ENCODE measurements at regions not wholly inside any gene's neighbourhood (a gene's known extent, or its start where the extent isn't known, plus 50 kb on each side); places are given as distances from the start of the nearest gene placed in this dataset.

GRCh38 chr12:30144777-30145683 is 361.3 kb upstream of the TMTC1 start:
- no peak for DNase-seq

GRCh38 chr12:30142301-30142700 is 358.6 kb upstream of the TMTC1 start:
- DNase-seq, result no peak

DNA sequence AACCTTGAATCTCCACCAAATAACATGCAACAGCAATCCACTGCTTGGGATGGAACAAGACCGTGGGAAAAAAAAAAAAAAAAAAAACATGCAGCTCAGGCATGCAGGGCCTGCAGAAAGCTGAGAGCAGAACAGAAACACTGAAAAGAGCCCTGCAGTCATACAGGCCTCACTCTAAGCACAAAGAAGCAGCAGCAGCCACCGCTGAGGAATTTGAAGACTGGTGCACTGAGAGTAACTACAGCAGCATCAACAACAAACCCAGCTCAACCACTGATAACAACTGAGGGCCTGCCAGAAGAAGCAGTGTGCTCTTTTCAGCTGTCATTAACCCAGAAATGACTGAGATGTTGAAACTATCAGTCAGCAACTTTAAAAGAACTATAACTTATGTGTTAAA is 354.7 kb upstream of the TMTC1 start:
- DNase-seq, result no peak

GRCh38 chr12:30136696-30137095 is 353.0 kb upstream of the TMTC1 start:
- DNase-seq, result no peak

- no peak for DNase-seq
Measured at GRCh38 chr12:30135776-30136175, 352.0 kb upstream of the TMTC1 start.

DNA sequence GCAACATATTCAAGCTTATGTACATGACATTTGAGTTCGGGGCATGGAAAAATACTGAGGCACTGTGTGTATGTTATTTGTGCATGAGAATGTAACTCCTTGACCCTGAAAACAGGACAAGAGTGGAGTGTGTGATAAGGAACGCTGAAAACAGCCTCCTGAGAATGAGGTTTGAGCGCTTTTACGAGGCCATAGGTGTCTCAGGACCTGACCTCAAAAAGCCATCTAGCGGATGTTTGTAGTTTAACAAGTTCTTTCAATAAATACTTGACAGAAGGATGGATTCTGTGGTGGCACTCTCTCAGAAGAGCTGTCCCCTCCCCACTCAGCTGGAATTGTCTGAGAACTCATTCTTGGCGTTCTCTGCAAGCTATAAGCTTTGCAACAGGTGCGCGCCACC is 350.5 kb upstream of the TMTC1 start:
- DNase-seq, result no peak

GRCh38 chr12:30126944-30127343 is 343.2 kb upstream of the TMTC1 start:
- no peak for DNase-seq

GRCh38 chr12:30120522-30120921 is 336.8 kb upstream of the TMTC1 start:
- no peak for DNase-seq

DNA sequence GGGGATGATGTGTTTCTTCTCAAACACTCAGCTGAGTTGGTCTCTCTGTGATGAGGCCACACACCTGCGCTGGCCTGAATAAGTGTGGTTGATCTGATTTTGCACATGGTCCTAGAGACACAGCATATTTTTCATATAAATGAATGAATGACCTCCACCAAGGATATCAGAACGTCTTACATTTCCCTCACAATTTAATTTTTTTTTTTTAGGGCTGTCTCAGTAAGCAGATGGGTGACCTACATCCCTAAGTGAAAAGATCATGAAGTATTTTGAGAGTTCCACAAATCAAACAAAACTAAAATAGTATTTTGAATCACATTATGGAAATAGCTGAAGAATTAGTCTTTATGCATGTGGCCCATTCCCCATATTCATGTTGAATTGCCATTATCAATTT is 333.7 kb upstream of the TMTC1 start:
- no peak for DNase-seq

DNA sequence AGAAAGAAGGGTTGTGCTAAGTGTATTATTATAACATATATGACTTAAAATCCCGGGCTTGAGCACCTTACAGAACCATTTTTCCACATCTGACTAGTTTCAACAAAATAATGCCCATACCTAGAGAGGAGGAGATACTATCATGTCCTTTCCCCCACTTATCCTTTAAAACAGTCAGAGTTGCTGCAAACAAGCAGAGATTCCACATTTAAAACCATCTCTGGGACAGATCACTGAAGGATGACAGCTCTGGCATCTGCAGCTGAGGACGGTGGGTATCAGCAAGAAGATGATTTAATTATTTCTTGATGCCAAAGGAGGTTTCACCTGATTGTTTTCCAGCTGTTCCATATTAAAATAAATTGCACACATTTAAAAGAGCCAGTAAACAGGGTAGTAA is 328.0 kb upstream of the TMTC1 start:
- DNase-seq, result no peak

- no peak for DNase-seq
Measured at GRCh38 chr12:30110958-30111586, 327.3 kb upstream of the TMTC1 start.

DNA sequence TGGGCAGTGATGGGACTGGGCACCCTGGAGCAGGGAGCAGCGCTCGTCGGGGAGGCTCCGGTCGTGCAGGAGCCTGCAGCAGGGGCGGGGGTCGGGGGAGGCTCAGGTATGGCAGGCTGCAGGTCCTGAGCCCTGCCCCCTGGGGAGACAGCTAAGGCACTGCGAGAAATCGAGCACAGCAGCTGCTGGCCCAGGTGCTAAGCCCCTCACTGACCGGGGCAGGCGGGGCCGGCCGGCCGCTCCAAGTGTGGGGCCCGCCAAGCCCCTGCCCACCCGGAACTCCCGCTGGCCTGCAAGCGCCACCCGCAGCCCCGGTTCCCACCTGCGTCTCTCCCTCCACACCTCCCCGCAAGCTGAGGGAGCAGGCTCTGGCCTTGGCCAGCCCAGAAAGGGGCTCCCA is 326.8 kb upstream of the TMTC1 start:
- DNase-seq, result no peak

GRCh38 chr12:30108666-30109065 is 324.9 kb upstream of the TMTC1 start:
- DNase-seq, result no peak

DNA sequence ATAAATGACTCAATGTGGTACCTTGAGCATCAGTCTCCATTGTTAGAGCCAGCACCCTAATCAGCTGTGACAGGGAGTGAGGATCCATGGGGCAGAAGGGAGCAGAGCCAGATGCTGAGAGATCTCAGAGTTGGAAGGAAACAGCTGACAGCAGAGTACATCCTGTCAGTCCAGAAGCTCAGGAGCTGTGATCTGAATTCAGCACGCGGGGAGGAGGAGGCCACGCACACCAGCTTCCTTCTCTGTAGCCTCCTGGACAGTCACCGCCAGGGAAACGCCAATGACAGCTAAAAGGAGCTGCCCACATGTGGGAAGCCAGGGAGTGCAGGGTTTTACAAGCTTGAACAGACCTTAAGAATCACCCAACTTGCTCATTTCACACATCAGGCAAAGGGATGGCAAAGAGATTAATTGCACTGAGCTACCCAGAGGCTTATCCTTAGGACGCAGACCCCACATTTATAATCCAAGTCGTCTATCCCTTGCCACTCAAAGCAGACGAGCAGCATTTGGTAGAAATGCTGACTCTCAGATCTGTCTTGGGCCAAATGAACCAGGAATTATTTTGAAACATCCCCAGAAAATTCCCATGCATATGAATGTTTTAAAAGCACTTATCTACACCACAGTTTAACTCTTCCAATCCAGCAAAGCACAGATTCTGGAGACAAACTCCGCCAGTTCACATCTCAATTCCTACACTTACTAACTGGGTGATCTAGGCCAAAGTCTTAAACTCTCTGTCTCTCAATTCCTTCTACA is 322.6 kb upstream of the TMTC1 start:
- no peak for DNase-seq

DNA sequence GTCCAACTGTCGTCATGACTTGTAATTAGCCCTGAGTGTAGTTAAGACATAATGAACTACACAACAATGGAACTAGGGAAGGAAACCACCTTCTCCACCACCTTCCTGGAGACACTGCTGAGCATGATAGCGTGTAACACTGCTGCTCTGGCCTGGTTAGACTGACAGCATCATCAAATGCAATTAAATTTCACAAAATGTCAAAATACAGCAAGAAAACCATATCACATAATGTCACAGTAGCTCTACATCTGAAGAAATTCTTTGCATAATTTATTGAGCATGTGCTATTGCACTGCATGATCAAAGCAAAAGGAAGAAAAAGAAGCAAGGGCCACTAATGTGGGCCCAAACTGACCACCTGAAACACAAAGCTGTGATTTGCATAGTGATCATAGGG is 321.8 kb upstream of the TMTC1 start:
- no peak for DNase-seq

DNA sequence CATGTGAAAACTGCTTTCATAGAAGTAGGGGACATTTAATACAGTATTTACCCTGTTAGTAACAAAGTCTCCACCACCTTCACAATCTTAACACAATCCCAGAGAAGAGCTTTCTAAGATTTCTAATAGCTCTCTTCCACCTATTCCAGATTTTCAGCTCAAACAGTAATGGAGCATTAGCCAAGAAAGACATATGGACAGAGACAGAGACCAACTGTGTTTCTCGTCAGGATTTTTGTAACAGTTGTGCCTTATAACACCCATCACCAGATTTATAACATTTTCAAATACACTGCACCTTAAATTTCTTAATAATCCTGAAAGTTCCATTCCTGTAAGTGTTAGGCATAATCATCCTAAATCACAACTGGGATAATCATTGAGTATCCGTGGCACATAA is 321.2 kb upstream of the TMTC1 start:
- DNase-seq, result no peak

DNA sequence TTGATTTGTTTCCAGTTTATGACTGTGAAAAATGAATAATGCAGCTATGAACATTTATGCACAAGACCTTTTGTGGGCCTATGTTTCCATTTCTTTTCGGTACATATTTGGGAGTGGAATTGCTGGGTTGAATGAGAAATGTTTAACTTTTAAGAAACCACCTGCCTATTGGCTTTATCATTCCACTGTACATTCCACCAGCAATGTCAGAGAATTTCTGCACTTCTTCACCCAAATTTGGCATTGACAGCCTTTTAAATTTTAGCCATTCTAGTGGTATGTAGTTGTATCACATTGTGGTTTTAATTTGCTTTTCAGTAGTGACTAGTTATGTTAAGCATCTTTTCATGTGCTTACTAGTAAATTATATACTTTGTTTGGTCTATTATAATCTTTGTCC is 317.0 kb upstream of the TMTC1 start:
- no peak for DNase-seq

DNA sequence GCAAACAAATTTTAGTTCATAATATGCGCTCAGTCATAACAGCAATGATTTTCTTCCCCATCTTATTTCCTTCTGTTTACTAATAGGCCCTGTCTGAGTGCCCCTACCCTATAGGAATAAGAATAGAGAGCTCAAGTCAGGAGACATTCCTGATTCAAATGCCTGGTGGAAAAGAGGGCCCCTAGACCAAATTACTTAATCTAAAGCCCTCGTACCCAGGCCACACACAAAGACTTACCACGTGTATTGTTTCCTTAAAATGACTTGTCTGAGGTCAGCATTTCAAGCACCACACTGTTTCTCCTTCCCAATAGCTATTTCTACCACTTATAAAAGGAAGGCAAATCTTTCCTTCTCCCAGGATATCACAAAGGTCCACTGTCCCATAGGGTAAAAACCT is 314.9 kb upstream of the TMTC1 start:
- DNase-seq, result no peak

DNA sequence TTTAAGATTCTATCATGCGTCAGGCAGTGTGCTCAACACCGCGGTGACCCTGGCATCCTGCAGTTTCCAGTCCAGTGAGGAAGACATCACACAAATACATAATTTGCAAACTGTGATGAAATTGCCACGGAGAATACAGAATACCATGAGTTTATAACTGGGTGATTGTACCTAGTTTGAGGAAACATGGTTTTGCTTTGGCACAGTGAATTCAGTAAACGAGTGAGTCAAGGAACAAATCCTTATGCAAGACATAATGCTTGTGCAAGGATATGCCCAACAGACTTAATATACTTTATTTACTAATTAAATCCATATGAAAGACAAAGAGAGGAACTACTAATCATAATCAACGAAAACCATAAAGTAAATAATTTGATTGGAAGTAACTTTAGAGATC is 311.8 kb upstream of the TMTC1 start:
- DNase-seq, result no peak

DNA sequence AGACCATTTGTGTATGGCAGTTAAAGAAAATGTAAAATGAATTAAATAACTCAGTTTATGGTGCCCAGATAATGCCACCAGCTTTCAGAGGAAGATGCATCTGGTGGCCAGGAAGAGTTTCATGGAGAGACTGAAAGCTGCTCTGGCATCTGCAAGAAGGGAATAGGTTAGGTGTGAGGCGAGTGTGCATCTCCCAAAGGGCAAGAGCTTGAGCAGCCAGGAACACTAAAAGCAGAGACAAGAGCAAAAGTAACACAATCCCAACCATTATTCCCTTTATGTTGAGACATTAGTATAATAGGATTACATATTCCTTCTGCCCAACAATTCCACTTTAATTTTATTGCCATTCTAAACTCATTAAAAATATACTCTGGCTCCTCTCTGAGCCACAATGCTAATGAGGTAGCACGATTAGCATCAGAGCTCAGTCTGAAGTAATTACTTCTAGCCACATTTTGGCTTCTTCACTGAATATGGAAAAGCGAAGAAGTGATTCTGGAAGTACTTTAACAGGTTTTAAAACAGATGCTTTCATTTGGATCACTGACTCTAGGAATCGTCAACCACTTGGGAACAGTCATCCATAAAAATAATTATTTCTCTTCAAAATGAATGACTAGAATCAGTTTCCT is 309.4 kb upstream of the TMTC1 start:
- DNase-seq, result no peak

DNA sequence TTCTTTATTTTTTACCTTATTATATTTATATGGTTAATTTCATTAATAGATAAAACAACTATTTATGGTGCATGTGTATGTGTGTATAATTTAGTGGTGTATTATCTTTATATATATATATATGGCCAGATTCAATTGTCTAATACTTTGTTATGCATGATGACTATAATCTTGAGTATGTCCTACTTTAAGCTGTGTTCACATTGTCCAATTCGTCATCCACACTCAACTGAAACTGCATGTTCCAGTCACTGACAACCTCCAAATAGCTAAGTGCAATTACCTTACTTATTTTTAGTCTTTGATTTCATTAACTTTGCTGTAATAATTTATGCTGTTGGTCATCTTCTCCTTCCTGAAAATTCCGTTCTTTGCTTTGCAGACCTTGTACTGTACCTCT is 306.5 kb upstream of the TMTC1 start:
- no peak for DNase-seq

DNA sequence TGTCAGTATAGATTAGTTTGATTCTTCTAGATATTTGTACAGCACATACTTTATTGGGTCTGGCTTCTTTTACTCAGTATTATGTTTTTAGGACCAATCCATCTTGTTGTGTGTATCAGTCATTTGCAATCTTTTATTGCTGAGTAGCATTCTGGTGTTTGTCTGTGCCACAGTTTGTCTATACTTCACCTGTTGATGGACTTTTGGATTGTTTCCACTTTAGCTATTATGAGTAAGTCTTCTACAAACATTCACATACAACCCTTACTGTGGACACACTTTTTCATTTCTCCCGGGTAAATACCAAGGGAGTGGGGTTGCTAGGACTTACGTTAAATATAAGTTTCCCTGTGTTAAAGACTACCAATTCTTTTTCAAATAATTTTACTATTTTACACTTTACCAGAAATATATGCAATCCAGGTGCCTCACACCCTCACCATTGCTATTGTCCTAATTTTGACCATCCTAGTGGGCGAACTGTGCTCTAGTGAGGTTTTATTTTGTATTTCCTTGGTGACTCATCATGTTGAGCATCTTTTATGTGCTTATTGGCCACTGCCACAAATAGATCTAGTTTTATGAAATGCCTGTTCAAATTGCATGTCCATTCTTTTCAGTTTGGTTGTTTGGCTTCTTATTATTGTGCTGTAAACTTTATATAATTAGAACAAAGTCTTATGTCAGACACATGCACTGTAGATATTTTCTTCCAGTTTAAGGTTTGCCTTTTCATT is 304.7 kb upstream of the TMTC1 start:
- DNase-seq, result no peak

- no peak for DNase-seq
Measured at GRCh38 chr12:30082381-30082780, 298.6 kb upstream of the TMTC1 start.
